Muscle layer of duodenum (tissue), 2 donors: ENCODE measurements at regions not wholly inside any gene's neighbourhood (a gene's known extent, or its start where the extent isn't known, plus 50 kb on each side); places are given as distances from the start of the nearest gene placed in this dataset.
"Not testable (repeated sequence)": the region's sequence is repeated elsewhere in the genome, so short reads cannot be mapped to it uniquely, and the experiment has no call there.

Experiments
- H3K27ac ChIP-seq: one replicate; pipeline ENCODE4 v1.7.0; 2013; ENCODE audit warnings: mild to moderate bottlenecking, low read length
- H3K27me3 ChIP-seq: one replicate; pipeline ENCODE4 v1.7.0; 2013; ENCODE audit warnings: low read depth, mild to moderate bottlenecking, control low read depth, low read length
- H3K36me3 ChIP-seq, 2 donors: one replicate each; pipeline ENCODE4 v1.7.0; 2013; ENCODE audit warnings: low read length in 2 of 2, control low read depth in 1 of 2, mild to moderate bottlenecking in 1 of 2; ENCODE audit not compliant: insufficient read depth in 2 of 2, control insufficient read depth in 1 of 2
- H3K4me1 ChIP-seq, 2 donors: one replicate each; pipeline ENCODE4 v1.7.0; 2013; ENCODE audit warnings: low read length in 2 of 2, mild to moderate bottlenecking in 2 of 2, control low read depth in 1 of 2, moderate library complexity in 1 of 2; ENCODE audit not compliant: insufficient read depth in 2 of 2, control insufficient read depth in 1 of 2
- H3K4me3 ChIP-seq, 2 donors: one replicate each; pipeline ENCODE4 v1.7.0; 2013; ENCODE audit warnings: low read length in 2 of 2, low read depth in 1 of 2, mild to moderate bottlenecking in 1 of 2
- H3K9me3 ChIP-seq, 2 donors: one replicate each; pipeline ENCODE4 v1.7.0; 2013; ENCODE audit warnings: low read length in 2 of 2, control low read depth in 1 of 2, mild to moderate bottlenecking in 1 of 2; ENCODE audit not compliant: control insufficient read depth in 1 of 2
- donor health status: healthy.

GRCh38 chr13:56713656-56714055 lies 427.1 kb upstream of the PRR20A start:
- Histone ChIP-seq H3K9me3 (no peaks in the 10 kb centered on the region), H3K27ac (no peak overlapping the region), H3K4me1 (no peaks in the 10 kb centered on the region), H3K27me3 (no peaks in the 10 kb centered on the region), H3K36me3 (no peaks in the 10 kb centered on the region), H3K4me3 (no peak overlapping the region)

GRCh38 chr13:56718791-56719190 lies 421.9 kb upstream of the PRR20A start:
- no peak overlapping the region for H3K27ac ChIP-seq
- no peaks in the 10 kb centered on the region for H3K27me3 ChIP-seq
- no peaks in the 10 kb centered on the region for H3K4me1 ChIP-seq
- no peaks in the 10 kb centered on the region for H3K36me3 ChIP-seq
- no peaks in the 10 kb centered on the region for H3K9me3 ChIP-seq
- H3K4me3 ChIP-seq, result no peak overlapping the region

- Histone ChIP-seq H3K9me3 (no peaks in the 10 kb centered on the region), H3K4me1 (no peaks in the 10 kb centered on the region), H3K27ac (no peak overlapping the region), H3K36me3 (no peaks in the 10 kb centered on the region), H3K27me3 (no peaks in the 10 kb centered on the region), H3K4me3 (no peak overlapping the region)
Observed at GRCh38 chr13:56720841-56721240, 419.9 kb upstream of the PRR20A start.

GRCh38 chr13:56735537-56735942 lies 405.2 kb upstream of the PRR20A start:
- H3K4me3 ChIP-seq, result no peak overlapping the region
- H3K27me3 ChIP-seq, result no peaks in the 10 kb centered on the region
- H3K36me3 ChIP-seq, result no peaks in the 10 kb centered on the region
- no peaks in the 10 kb centered on the region for H3K4me1 ChIP-seq
- no peak overlapping the region for H3K27ac ChIP-seq
- H3K9me3 ChIP-seq, result no peaks in the 10 kb centered on the region

- no peaks in the 10 kb centered on the region for H3K27me3 ChIP-seq
- H3K36me3 ChIP-seq, result no peaks in the 10 kb centered on the region
- no peak overlapping the region for H3K4me3 ChIP-seq
- no peaks in the 10 kb centered on the region for H3K9me3 ChIP-seq
- no peak overlapping the region for H3K27ac ChIP-seq
- no peaks in the 10 kb centered on the region for H3K4me1 ChIP-seq
Observed at GRCh38 chr13:56736966-56737365, 403.8 kb upstream of the PRR20A start.

- Histone ChIP-seq H3K4me1 (no peaks in the 10 kb centered on the region), H3K27me3 (no peaks in the 10 kb centered on the region), H3K4me3 (no peak overlapping the region), H3K27ac (no peak overlapping the region), H3K9me3 (no peaks in the 10 kb centered on the region), H3K36me3 (no peaks in the 10 kb centered on the region)
Observed at GRCh38 chr13:56752636-56753035, 388.1 kb upstream of the PRR20A start.

- Histone ChIP-seq H3K9me3 (no peaks in the 10 kb centered on the region), H3K4me3 (no peak overlapping the region), H3K36me3 (no peaks in the 10 kb centered on the region), H3K27me3 (no peaks in the 10 kb centered on the region), H3K27ac (no peak overlapping the region), H3K4me1 (no peaks in the 10 kb centered on the region)
Observed at GRCh38 chr13:56755181-56755935, 385.4 kb upstream of the PRR20A start.

- not testable (repeated sequence) for H3K9me3 ChIP-seq, H3K27me3 ChIP-seq, H3K4me3 ChIP-seq, H3K36me3 ChIP-seq, H3K4me1 ChIP-seq, H3K27ac ChIP-seq
Observed at GRCh38 chr13:56763333-56763732, 377.4 kb upstream of the PRR20A start.

GRCh38 chr13:56773148-56773547 lies 367.6 kb upstream of the PRR20A start:
- no peaks in the 10 kb centered on the region for H3K27me3 ChIP-seq
- no peak overlapping the region for H3K27ac ChIP-seq
- H3K4me1 ChIP-seq, result no peaks in the 10 kb centered on the region
- H3K9me3 ChIP-seq, result no peaks in the 10 kb centered on the region
- H3K36me3 ChIP-seq, result no peaks in the 10 kb centered on the region
- H3K4me3 ChIP-seq, result no peak overlapping the region

GRCh38 chr13:56789527-56789926 lies 351.2 kb upstream of the PRR20A start:
- Histone ChIP-seq H3K27ac (no peak overlapping the region), H3K27me3 (no peaks in the 10 kb centered on the region), H3K4me3 (no peak overlapping the region), H3K36me3 (no peaks in the 10 kb centered on the region), H3K9me3 (no peaks in the 10 kb centered on the region), H3K4me1 (no peaks in the 10 kb centered on the region)

GRCh38 chr13:56837161-56837560 lies 303.6 kb upstream of the PRR20A start:
- H3K27ac ChIP-seq, result no peak overlapping the region
- H3K4me3 ChIP-seq, result no peak overlapping the region
- no peaks in the 10 kb centered on the region for H3K36me3 ChIP-seq
- H3K9me3 ChIP-seq, result no peaks in the 10 kb centered on the region
- no peaks in the 10 kb centered on the region for H3K4me1 ChIP-seq
- no peaks in the 10 kb centered on the region for H3K27me3 ChIP-seq

GRCh38 chr13:56850852-56851251 lies 289.9 kb upstream of the PRR20A start:
- Histone ChIP-seq H3K27ac (no peak overlapping the region), H3K36me3 (no peaks in the 10 kb centered on the region), H3K4me1 (no peaks in the 10 kb centered on the region), H3K4me3 (no peak overlapping the region), H3K27me3 (no peaks in the 10 kb centered on the region), H3K9me3 (no peaks in the 10 kb centered on the region)
